Suppressor macrophage treated with lipopolysaccharide for 4 hours (primary cell): ENCODE measurements at regions not wholly inside any gene's neighbourhood (a gene's known extent, or its start where the extent isn't known, plus 50 kb on each side); places are given as distances from the start of the nearest gene placed in this dataset.
"Not testable (repeated sequence)": the region's sequence is repeated elsewhere in the genome, so short reads cannot be mapped to it uniquely, and the experiment has no call there.

Source experiments
- DNase-seq: peaks from one replicate; pipeline ENCODE4 v3.0.0-alpha.2; 2020

DNA sequence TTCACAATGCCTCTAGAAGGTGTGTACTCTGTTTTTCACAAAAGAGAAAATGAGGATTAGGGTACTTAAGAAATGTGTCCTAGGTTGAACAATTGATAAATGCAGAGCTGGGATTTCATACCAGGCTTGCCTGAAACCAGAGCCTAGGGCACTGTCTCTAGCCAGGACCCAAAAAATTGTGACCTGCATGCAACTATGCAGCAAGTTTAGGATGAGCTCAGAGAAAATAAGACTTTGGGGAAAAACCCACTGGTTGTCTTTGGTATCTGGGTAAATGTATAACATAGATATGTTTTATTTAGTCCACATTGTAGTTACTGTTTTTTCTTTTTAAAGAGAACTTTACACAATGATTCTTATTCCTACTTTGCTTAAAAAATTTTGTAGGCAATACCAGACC, 177.1 kb upstream of the SEMA6A start:
- DNase-seq: no peak

GRCh38 chr5:116750631-116751580, 176.3 kb upstream of the SEMA6A start:
- no peak for DNase-seq

DNA sequence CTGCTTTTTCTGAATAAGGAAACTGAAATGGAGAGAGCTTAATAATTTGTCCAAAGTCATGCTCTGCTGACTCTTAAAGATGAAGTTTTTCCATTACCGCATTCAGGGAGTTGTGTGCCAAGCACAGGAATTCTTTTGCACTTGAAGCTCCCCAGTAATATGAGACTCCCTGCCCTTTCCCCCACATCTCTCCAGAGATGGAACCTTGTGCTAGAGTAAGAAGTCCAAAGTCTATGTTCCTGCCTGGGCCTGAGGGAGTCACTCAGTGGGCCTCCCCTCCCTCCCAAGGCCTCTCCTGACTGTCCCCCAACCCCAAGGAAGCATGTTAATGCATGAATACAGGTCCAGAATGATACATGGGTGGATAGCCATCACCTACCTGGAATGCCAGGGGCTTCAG, 173.3 kb upstream of the SEMA6A start:
- no peak for DNase-seq

GRCh38 chr5:116746668-116747067, 172.0 kb upstream of the SEMA6A start:
- DNase-seq: no peak

DNA sequence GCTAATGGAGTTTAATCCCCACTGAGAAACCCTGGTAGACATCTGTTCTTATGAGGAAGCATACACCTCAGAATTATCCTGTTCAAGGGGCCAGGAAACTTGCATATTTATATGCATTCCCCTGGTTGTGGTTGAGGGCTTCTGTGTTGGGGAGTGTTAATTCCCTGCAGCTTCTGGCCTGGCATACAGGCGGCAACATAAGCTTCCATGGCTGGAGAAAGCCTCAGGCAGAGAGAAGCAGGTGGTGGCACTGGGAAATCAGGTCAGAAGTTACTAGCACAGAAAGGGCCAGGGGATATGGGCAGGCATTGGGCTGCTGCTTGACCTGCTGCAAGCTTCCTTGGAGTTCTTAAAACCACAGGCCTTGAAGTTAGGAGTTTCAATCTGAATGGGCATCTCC, 166.1 kb upstream of the SEMA6A start:
- no peak for DNase-seq

- no peak for DNase-seq
Measured at GRCh38 chr5:116739571-116739970, 164.9 kb upstream of the SEMA6A start.

DNA sequence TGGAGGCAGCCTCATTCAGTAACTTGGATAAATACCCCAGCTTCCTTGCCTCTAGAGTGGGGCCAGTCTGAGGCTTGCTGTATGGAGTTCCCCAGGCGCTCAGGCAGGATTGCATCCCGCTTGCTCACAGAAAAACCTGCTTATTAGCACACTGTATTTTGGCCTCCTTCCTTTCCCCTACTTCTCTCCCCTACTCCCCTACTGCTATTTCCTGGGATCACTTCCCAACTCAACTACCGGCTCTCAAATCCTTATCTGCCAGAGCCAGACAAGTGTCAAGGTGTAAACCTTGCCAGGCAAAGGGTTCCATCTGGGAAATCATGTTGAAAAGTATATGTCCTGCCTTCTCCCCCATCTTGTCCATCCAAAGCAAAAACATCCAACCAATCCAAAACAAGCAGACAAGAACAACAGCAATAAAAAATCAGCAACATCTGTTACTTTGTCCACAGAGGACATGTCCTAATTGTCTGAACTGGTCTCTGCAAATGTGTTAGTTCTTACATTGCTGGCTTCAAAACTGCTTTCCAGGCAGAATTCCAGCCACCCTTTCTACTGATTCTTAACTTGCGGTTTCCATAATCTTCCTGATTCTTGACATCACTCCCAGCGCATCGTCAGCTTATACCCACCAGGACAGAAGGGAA, 164.1 kb upstream of the SEMA6A start:
- DNase-seq: no peak

- no peak for DNase-seq
Measured at GRCh38 chr5:116738239-116738614, 163.6 kb upstream of the SEMA6A start.

GRCh38 chr5:116736671-116737070, 162.0 kb upstream of the SEMA6A start:
- DNase-seq: no peak

GRCh38 chr5:116733991-116734975, 159.7 kb upstream of the SEMA6A start:
- DNase-seq: no peak

DNA sequence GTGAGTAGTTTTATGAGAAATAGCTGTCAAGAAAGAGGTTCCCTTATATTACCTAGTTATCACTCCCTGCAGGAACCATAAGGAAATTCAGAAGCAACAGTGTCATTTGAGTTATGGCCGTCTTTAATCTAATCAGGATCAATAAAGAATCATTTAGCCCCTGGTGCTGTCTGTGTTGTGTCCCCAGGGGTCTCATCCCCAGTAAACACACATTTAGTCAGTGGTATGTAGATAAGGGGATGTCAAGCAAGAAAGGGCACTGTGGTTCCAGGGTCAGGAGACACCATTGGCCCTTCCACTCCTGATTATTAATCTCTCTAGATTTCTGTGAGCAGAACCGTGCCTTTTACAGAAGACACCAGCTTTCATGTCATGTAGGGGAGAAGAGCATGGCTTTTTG, 158.0 kb upstream of the SEMA6A start:
- no peak for DNase-seq

DNA sequence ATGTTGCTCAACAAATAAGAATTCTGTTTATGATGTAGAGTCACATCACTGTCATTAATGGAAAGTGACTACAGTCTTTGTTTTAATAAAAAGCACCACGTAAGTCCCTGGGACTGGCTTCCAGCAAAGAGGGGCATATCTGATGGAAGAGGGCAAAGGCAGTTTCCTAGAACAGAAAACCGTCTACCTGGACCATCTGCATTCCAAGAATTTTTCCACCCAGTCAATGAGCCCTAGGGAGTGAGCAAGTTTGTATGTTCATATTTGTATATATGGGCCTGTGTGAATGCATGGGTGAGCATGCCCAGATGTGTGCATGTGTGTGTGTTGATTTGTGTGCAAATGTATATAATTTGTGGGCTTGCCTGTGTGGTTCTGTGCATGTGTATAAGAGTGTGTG, 156.8 kb upstream of the SEMA6A start:
- DNase-seq: no peak

GRCh38 chr5:116730706-116731105, 156.1 kb upstream of the SEMA6A start:
- no peak for DNase-seq

DNA sequence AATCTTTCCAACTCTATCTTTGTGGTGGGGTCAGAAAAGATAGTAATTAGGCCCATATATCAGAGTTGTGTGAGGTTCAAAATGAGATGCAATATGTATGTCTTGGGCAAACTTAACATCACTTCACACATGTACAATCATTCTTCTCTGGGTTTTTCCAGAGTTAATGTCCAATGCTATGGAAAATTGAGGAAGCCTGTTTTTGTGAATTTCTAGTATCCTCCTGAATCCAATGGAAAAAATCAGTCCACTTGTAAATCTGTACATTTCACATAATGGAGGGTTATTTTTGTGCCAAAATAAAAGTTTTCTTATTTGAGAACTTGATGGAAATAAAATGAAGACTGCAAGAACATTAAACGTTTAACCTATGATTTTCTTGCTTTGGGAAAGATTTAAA, 155.6 kb upstream of the SEMA6A start:
- DNase-seq: no peak

- no peak for DNase-seq
Measured at GRCh38 chr5:116727248-116727647, 152.6 kb upstream of the SEMA6A start.

DNA sequence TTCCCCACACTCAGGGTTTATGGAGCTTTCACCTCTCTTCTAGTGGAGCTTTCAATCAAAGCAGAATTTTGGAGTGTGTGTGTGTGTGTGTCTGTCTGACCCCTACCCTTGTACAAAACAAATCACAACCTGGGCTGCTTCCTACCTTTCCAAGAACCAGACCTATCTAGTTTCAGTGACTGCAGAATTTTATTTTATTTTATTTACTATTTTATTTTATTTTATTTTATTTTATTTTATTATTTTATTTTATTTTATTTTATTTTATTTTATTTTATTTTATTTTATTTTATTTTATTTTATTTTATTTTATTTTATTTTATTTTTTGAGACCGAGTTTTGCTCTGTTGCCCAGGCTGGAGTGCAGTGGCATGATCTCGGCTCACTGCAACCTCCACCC, 151.6 kb upstream of the SEMA6A start:
- DNase-seq: not testable (repeated sequence)

DNA sequence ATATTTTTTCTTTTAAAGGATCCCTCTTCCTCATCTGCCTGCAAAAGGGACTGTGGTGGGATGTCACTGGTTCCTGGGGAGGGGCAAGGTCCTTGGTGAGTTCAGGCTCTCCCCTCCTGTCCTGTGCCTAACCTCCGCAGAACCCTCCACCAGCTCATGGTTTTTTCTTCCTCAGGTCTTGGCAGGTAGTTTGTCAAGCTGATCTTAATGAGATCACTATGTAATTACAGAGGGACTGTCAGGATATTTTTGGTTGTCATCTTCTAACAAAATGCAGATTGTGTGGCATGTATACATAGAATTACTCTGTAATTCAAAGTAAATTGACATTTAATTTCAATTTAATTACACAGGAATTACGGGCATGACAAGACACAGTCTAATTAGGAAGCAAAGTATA, 150.3 kb upstream of the SEMA6A start:
- no peak for DNase-seq

- no peak for DNase-seq
Measured at GRCh38 chr5:116722651-116723050, 148.0 kb upstream of the SEMA6A start.

DNA sequence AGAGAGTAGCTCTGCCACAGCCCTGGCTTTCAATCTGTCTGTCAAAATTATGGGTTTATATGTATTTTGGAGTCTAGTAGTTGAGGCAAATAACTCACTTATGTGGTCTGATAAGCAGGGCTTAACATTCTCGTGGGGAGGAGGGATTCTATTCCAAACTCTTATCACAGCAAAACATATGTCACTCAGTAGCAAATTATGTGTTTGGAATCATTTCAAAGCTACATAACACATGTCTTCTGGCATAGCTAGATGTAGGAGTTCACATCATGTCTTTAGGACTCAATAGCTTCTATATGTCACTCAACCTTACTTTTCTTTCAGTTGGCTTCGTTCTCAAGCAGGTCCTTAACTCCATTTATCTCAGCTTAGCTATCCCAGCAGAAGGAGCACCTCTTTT, 144.5 kb upstream of the SEMA6A start:
- DNase-seq: no peak

- DNase-seq: no peak
Measured at GRCh38 chr5:116718317-116718716, 143.7 kb upstream of the SEMA6A start.

DNA sequence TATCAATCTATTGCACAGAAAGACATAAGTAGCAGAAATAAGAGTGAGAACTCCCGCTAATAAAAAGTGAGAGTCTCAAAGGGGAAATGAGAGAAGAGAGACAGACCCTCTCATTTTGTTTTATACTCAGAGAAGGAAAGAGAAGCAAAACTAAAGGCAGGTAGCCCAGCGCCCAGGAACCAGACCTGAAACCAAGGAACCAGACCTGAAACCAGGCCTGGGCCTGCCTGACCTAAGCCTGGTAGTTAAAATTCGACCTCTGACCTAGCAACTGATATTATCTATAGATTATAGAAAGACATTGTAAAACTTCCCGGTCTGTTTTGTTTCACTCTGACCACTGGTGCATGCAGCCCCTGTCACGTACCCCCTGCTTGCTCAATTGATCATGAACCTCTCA, 134.5 kb upstream of the SEMA6A start:
- no peak for DNase-seq

GRCh38 chr5:116705121-116705519, 130.5 kb upstream of the SEMA6A start:
- DNase-seq: not testable (repeated sequence)

DNA sequence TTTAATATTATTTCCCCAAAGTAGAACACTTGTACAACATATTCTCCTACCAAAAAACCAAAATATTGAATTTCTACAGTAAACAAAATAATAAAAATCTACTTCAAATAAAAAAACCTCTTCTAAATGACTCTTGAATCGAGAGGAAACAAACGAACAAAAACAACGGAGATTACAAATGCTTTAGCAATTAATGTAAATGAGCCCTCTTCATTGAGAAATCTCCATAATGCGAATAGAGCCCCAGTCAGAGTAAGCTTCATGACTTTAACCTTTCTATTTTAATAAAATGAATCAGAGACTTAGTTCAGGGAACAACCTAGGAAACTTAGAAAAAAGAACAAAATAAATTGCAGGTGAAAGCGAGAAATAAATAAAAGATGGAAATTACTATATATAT, 129.3 kb upstream of the SEMA6A start:
- no peak for DNase-seq
